ENCODE measurements at regions not wholly inside any gene's neighbourhood (a gene's known extent, or its start where the extent isn't known, plus 50 kb on each side); places are given as distances from the start of the nearest gene placed in this dataset.

GRCh38 chr6:14540276-14540675, 422.7 kb downstream of the CD83 start:
- Histone ChIP-seq H3K27me3 (ENCODE audit: control insufficient read depth, insufficient read depth, low read length) (no peaks in the 10 kb centered on the region), H3K9ac (ENCODE audit: insufficient read depth, low read length) (no peak overlapping the region), H4K20me1 (ENCODE audit: control insufficient read depth, extremely low read depth, insufficient read depth, low read length) (no peaks in the 10 kb centered on the region), H3K9me3 (ENCODE audit: control insufficient read depth, insufficient read depth, low read depth, low read length) (no peaks in the 10 kb centered on the region), H3K27ac (ENCODE audit: insufficient read depth, low read length) (no peak overlapping the region), H2AFZ (ENCODE audit: low read length) (no peak overlapping the region), H3K4me1 (ENCODE audit: control insufficient read depth, extremely low read depth, insufficient read depth, low read length) (no peaks in the 10 kb centered on the region), H3K4me2 (ENCODE audit: extremely low read depth, insufficient read depth, low read length) (no peak overlapping the region), H3K36me3 (ENCODE audit: control insufficient read depth, insufficient read depth, low read length) (no peaks in the 10 kb centered on the region), H3K4me3 (replicated peaks in 1 of 4; ENCODE audit: control extremely low read depth in 1 of 4, insufficient read depth in 1 of 4, low read depth in 3 of 4, low read length in 4 of 4) (no peak overlapping the region), H3K79me2 (ENCODE audit: control insufficient read depth, insufficient read depth, low read length) (no peaks in the 10 kb centered on the region)
- TF ChIP-seq CTCF (conservative IDR thresholded peaks at IDR 0.05 in 1 of 2, IDR thresholded peaks at IDR 0.05 in 1 of 2; ENCODE audit: low read depth in 1 of 2, low read length in 2 of 2) (no peak), EZH2 (IDR thresholded peaks at IDR 0.05; ENCODE audit: low read length, missing control alignments) (no peak)
- DNase-seq (ENCODE audit: low read depth in 2 of 2): peak; percentile 41 to 84

GRCh38 chr6:14540810-14541540, 423.4 kb downstream of the CD83 start:
- Histone ChIP-seq H3K9ac (ENCODE audit: insufficient read depth, low read length) (no peak overlapping the region), H3K27me3 (ENCODE audit: control insufficient read depth, insufficient read depth, low read length) (no peaks in the 10 kb centered on the region), H3K27ac (ENCODE audit: insufficient read depth, low read length) (no peak overlapping the region), H3K36me3 (ENCODE audit: control insufficient read depth, insufficient read depth, low read length) (no peaks in the 10 kb centered on the region), H3K9me3 (ENCODE audit: control insufficient read depth, insufficient read depth, low read depth, low read length) (no peaks in the 10 kb centered on the region), H3K79me2 (ENCODE audit: control insufficient read depth, insufficient read depth, low read length) (no peaks in the 10 kb centered on the region), H4K20me1 (ENCODE audit: control insufficient read depth, extremely low read depth, insufficient read depth, low read length) (no peaks in the 10 kb centered on the region), H2AFZ (ENCODE audit: low read length) (no peak overlapping the region), H3K4me3 (replicated peaks in 1 of 4; ENCODE audit: control extremely low read depth in 1 of 4, insufficient read depth in 1 of 4, low read depth in 3 of 4, low read length in 4 of 4) (no peak overlapping the region), H3K4me2 (ENCODE audit: extremely low read depth, insufficient read depth, low read length) (no peak overlapping the region), H3K4me1 (ENCODE audit: control insufficient read depth, extremely low read depth, insufficient read depth, low read length) (no peaks in the 10 kb centered on the region)
- DNase-seq (ENCODE audit: low read depth in 2 of 2): no peak
- no peak for TF ChIP-seq CTCF (conservative IDR thresholded peaks at IDR 0.05 in 1 of 2, IDR thresholded peaks at IDR 0.05 in 1 of 2; ENCODE audit: low read depth in 1 of 2, low read length in 2 of 2)
- no peak for TF ChIP-seq EZH2 (IDR thresholded peaks at IDR 0.05; ENCODE audit: low read length, missing control alignments)

GRCh38 chr6:14542670-14543366, 425.2 kb downstream of the CD83 start:
- Histone ChIP-seq H3K79me2 (ENCODE audit: control insufficient read depth, insufficient read depth, low read length) (no peaks in the 10 kb centered on the region), H3K36me3 (ENCODE audit: control insufficient read depth, insufficient read depth, low read length) (no peaks in the 10 kb centered on the region), H2AFZ (ENCODE audit: low read length) (no peak overlapping the region), H4K20me1 (ENCODE audit: control insufficient read depth, extremely low read depth, insufficient read depth, low read length) (no peaks in the 10 kb centered on the region), H3K4me1 (ENCODE audit: control insufficient read depth, extremely low read depth, insufficient read depth, low read length) (no peaks in the 10 kb centered on the region), H3K9ac (ENCODE audit: insufficient read depth, low read length) (no peak overlapping the region), H3K27me3 (ENCODE audit: control insufficient read depth, insufficient read depth, low read length) (no peaks in the 10 kb centered on the region), H3K27ac (ENCODE audit: insufficient read depth, low read length) (no peak overlapping the region), H3K4me2 (ENCODE audit: extremely low read depth, insufficient read depth, low read length) (no peak overlapping the region), H3K9me3 (ENCODE audit: control insufficient read depth, insufficient read depth, low read depth, low read length) (no peaks in the 10 kb centered on the region), H3K4me3 (replicated peaks in 1 of 4; ENCODE audit: control extremely low read depth in 1 of 4, insufficient read depth in 1 of 4, low read depth in 3 of 4, low read length in 4 of 4) (no peak overlapping the region)
- TF ChIP-seq CTCF (conservative IDR thresholded peaks at IDR 0.05 in 1 of 2, IDR thresholded peaks at IDR 0.05 in 1 of 2; ENCODE audit: low read depth in 1 of 2, low read length in 2 of 2) (no peak), EZH2 (IDR thresholded peaks at IDR 0.05; ENCODE audit: low read length, missing control alignments) (no peak)
- DNase-seq (ENCODE audit: low read depth in 2 of 2): peak; percentile 70 to 91
